ENCODE measurements at regions not wholly inside any gene's neighbourhood (a gene's known extent, or its start where the extent isn't known, plus 50 kb on each side); places are given as distances from the start of the nearest gene placed in this dataset.

DNA sequence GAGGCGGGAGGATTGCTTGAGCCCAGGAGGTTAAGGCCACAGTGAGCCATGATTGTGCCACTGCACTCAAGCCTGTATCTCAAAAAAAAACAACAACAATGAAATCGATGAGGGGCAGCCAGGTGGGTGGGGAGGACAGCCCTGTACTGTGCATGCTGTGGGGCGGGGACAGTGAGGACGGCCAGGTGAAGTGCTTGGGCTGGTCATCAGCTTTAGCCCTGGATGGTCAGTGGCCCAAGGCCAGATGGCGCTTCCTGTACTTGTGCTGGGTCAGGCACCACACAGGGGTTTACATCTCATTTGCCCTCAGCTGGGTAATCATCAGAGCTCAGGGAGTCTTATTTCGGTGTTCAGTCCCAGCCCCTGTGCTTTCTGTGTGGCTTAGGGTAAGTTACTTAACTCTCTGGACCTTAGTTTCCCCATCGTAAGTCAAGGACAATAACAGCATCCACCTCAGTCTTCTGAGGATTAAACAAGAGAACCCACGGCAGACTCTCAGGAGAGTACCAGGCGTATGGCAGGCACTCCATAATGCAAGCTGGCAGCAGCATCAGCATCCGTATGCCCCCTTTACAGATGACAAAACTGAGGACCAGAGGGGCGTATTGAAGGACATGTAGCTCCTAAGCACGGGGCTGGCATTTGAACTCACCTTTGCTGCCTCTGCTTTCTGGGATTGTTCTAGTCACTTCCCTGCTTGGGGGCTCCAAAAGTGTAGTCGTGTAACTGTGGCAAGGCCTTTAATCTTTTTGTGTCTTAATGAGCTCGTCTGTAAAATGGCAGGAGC, 71.9 kb downstream of the SLC25A47 start:
- DNase-seq = no peak
- Mint-ChIP-seq H3K9me3 (no peaks in the 10 kb centered on the region), H3K27me3 (ENCODE audit: low read depth, poor library complexity) (peaks cover 2% of the 10 kb centered on the region), H3K4me3 (no peak overlapping the region), H3K4me1 (peaks cover 82% of the 10 kb centered on the region), H3K27ac (no peak overlapping the region), H3K36me3 (ENCODE audit: low read depth) (peaks cover 5% of the 10 kb centered on the region)
- TF ChIP-seq, protein P1, sequence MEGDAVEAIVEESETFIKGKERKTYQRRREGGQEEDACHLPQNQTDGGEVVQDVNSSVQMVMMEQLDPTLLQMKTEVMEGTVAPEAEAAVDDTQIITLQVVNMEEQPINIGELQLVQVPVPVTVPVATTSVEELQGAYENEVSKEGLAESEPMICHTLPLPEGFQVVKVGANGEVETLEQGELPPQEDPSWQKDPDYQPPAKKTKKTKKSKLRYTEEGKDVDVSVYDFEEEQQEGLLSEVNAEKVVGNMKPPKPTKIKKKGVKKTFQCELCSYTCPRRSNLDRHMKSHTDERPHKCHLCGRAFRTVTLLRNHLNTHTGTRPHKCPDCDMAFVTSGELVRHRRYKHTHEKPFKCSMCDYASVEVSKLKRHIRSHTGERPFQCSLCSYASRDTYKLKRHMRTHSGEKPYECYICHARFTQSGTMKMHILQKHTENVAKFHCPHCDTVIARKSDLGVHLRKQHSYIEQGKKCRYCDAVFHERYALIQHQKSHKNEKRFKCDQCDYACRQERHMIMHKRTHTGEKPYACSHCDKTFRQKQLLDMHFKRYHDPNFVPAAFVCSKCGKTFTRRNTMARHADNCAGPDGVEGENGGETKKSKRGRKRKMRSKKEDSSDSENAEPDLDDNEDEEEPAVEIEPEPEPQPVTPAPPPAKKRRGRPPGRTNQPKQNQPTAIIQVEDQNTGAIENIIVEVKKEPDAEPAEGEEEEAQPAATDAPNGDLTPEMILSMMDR (IDR thresholded peaks at IDR 0.05) = no peak

DNA sequence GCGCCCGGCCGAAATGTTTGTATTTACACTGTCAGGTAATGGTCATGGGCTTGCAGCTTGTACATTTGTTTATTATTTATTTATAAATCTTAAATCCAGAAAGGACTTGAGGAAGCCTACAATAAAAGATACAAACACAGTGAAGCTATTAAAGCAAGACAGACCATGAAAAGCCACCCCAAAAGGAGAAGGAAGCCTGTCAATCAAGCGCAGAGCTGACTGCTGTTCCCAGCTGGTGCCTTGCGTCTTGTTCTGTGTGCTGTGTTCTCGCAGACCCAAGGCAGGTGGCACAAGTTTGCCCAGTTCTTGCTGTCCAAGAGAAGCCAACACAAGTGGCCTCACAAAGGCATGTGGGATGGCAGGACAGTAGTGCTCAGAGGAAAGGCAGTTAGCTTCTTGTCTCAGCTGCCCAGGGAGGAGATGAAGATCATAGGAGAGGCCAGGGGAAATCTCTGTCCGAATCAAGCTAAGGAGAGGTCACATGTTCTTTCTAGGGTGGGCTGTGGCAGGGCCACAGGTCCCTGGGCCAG, 73.2 kb downstream of the SLC25A47 start:
- Mint-ChIP-seq H3K9me3 (no peaks in the 10 kb centered on the region), H3K27me3 (ENCODE audit: low read depth, poor library complexity) (peaks cover 2% of the 10 kb centered on the region), H3K4me3 (no peak overlapping the region), H3K4me1 (peaks cover 74% of the 10 kb centered on the region), H3K36me3 (ENCODE audit: low read depth) (peaks cover 5% of the 10 kb centered on the region), H3K27ac (no peak overlapping the region)
- no peak for DNase-seq
- TF ChIP-seq, protein P1 (IDR thresholded peaks at IDR 0.05) = no peak

DNA sequence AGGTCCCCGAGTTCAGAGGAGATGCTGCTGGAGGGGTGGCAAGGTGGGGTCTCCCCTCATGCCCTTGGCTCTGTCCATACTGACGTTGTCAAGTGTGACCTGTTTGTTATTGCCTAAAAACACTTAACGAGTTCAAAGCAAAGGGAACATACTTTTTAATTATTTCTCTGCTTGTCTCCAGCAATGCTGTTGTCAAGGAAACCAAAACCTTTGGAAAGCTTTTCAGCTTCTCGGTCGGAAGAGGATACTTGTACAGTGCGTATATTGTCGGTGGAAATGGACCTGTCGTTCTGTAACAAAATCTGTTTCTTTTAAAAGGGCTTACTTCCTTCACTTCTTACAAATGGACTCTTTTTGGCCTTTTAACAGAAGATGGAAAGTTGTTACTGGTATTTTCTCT, 73.9 kb downstream of the SLC25A47 start:
- H3K27ac Mint-ChIP-seq = no peak overlapping the region
- H3K36me3 Mint-ChIP-seq (ENCODE audit: low read depth) = peaks cover 5% of the 10 kb centered on the region
- peaks cover 2% of the 10 kb centered on the region for H3K27me3 Mint-ChIP-seq (ENCODE audit: low read depth, poor library complexity)
- H3K4me3 Mint-ChIP-seq = no peak overlapping the region
- H3K4me1 Mint-ChIP-seq = peaks cover 74% of the 10 kb centered on the region
- TF ChIP-seq, protein P1 (IDR thresholded peaks at IDR 0.05) = no peak
- DNase-seq = no peak
- H3K9me3 Mint-ChIP-seq = no peaks in the 10 kb centered on the region

DNA sequence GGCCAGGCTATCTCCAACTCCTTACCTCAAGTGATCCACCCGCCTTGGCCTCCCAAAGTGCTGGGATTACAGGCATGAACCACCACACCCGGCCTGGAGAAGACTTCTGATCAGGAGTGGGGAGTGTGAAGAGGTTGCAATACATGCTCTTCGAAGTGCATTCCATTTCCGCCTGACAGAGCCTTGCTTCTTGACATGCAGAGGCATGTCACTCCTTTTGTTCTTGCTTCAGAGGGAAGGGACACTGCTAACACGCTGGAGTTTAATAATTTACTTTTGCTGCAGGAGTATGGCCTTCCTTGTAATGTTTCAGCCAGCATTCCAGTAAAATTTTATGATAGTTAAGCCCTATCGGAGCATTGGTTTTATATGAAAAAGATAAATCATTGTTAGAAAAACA, 74.9 kb downstream of the SLC25A47 start:
- Mint-ChIP-seq H3K9me3 (no peaks in the 10 kb centered on the region), H3K4me3 (no peak overlapping the region), H3K27me3 (ENCODE audit: low read depth, poor library complexity) (peaks cover 2% of the 10 kb centered on the region), H3K36me3 (ENCODE audit: low read depth) (peaks cover 5% of the 10 kb centered on the region), H3K4me1 (peaks cover 73% of the 10 kb centered on the region), H3K27ac (peak overlapping the region; percentile 22)
- no peak for DNase-seq
- TF ChIP-seq, protein P1 (IDR thresholded peaks at IDR 0.05) = no peak

DNA sequence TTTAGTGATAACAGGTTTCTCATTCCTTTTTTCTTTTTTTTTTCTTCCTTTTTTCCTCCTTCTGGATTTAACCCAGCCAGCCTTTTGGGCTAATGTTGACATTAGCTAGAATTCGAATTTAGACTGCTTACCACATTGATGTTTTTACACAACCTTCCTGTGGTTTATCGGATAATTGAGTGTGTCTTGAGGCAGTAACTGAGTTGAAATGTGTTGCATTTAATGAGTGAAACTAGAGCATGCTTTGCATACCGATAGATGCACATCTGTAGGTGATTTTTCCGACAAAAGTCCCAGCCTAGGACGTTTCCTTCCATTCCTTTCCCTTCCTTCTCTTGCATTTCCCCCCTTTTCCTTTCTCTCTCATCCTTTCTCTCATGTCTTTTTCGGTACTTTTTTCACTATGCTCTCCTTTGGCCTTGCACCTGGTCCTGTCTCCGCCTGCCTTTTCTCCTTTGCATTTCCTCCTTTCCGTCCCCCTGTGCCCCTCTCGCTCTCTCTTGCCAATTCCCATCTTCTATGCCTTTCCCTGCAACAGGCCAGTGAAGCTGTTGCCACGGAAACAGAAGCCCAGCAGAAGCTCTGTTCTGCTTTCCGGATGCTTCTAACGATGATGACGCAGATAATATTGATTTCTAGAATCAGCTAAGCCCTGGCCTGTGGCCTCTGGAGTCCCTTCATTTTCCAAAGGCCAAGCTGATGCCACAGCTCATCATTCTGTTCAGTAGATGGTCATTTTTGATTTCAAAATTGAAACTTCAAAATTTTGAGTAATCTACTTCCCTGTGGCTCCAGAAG, 76.1 kb downstream of the SLC25A47 start:
- peaks cover 5% of the 10 kb centered on the region for H3K36me3 Mint-ChIP-seq (ENCODE audit: low read depth)
- TF ChIP-seq, protein P1 (IDR thresholded peaks at IDR 0.05) = no peak
- peak overlapping the region; percentile 39 for H3K4me3 Mint-ChIP-seq
- peaks cover 61% of the 10 kb centered on the region for H3K4me1 Mint-ChIP-seq
- no peak overlapping the region for H3K27ac Mint-ChIP-seq
- no peaks in the 10 kb centered on the region for H3K9me3 Mint-ChIP-seq
- DNase-seq = no peak
- peaks cover 2% of the 10 kb centered on the region for H3K27me3 Mint-ChIP-seq (ENCODE audit: low read depth, poor library complexity)
